ENCODE measurements at regions not wholly inside any gene's neighbourhood (a gene's known extent, or its start where the extent isn't known, plus 50 kb on each side); places are given as distances from the start of the nearest gene placed in this dataset.

- no peak for DNase-seq (ENCODE audit: low read depth in 1 of 2, low spot score in 2 of 2)
- CTCF ChIA-PET (ENCODE audit: partially characterized antibody) = no interaction called here
Observed at GRCh38 chrX:95629737-95630136, 1054.9 kb upstream of the DIAPH2 start.

More at GRCh38 chrX:95629737-95630136, 1054.9 kb upstream of the DIAPH2 start:
- WGBS, 2 experiments (ENCODE audit: extremely low coverage in 1 of 2, insufficient coverage in 1 of 2, insufficient read length in 1 of 2, insufficient replicate concordance in 2 of 2, low coverage in 1 of 2, low lambda C conversion rate in 2 of 2, missing lambda C conversion rate in 1 of 2) = 81% methylated on average over 2 of the region's 2 CpGs; no CpG with 5 or more reads in 1 of the 2 experiments
- no peak overlapping the region for H3K4me3 ChIP-seq (ENCODE audit: extremely low read depth in 1 of 4, insufficient read depth in 2 of 4, low read depth in 3 of 4, low read length in 4 of 4)
- H2BK5ac ChIP-seq (ENCODE audit: low read depth, low read length) = no peak overlapping the region
- no peaks in the 10 kb centered on the region for H3K36me3 ChIP-seq (ENCODE audit: control insufficient read depth in 2 of 4, insufficient read depth in 4 of 4, low read length in 3 of 4)
- no peak overlapping the region for H2BK120ac ChIP-seq (replicated peaks; ENCODE audit: low read depth, low read length)
- no peak for TF ChIP-seq SP2 (IDR thresholded peaks at IDR 0.05; ENCODE audit: low read length)
- TF ChIP-seq CTBP2 (IDR thresholded peaks at IDR 0.05; ENCODE audit: borderline replicate concordance, insufficient read depth, insufficient read length, low read length) = no peak
- TF ChIP-seq ATF2 (IDR thresholded peaks at IDR 0.05; ENCODE audit: low read length) = no peak
- TF ChIP-seq KDM1A (IDR thresholded peaks at IDR 0.05; ENCODE audit: borderline replicate concordance, low read length) = no peak
- no peak for TF ChIP-seq RAD21 (IDR thresholded peaks at IDR 0.05 in 1 of 2, conservative IDR thresholded peaks at IDR 0.05 in 1 of 2; ENCODE audit: low read depth in 2 of 2, low read length in 2 of 2)
- TF ChIP-seq NANOG (IDR thresholded peaks at IDR 0.05; ENCODE audit: insufficient read depth, low read depth, low read length, poor library complexity, severe bottlenecking) = no peak
- no peaks in the 10 kb centered on the region for H3K4me1 ChIP-seq (replicated peaks in 1 of 4; ENCODE audit: control insufficient read depth in 3 of 4, insufficient read depth in 4 of 4, low read length in 3 of 4)
- no peak overlapping the region for H2BK12ac ChIP-seq (ENCODE audit: low read depth, low read length)
- H3K79me2 ChIP-seq (ENCODE audit: control insufficient read depth in 1 of 2, insufficient read depth in 2 of 2, low read length in 2 of 2) = no peaks in the 10 kb centered on the region
- H4K91ac ChIP-seq (replicated peaks; ENCODE audit: insufficient read length, low read length) = no peak overlapping the region
- POLR2A ChIA-PET (ENCODE audit: partially characterized antibody) = no interaction called here
- H3K9ac ChIP-seq (replicated peaks in 1 of 4; ENCODE audit: extremely low read depth in 1 of 4, low read depth in 3 of 4, low read length in 3 of 4) = no peak overlapping the region
- H3K56ac ChIP-seq (replicated peaks; ENCODE audit: insufficient read length, low read depth, low read length) = no peak overlapping the region
- no peaks in the 10 kb centered on the region for H3K79me1 ChIP-seq (ENCODE audit: low read depth, low read length)
- no peaks in the 10 kb centered on the region for H4K20me1 ChIP-seq (replicated peaks in 1 of 2; ENCODE audit: control insufficient read depth in 1 of 2, insufficient read depth in 2 of 2, low read length in 2 of 2)
- peaks cover 8 to 12% of the 10 kb centered on the region in 2 experiments; a peak in 3 of 4 replicates for H3K9me3 ChIP-seq (ENCODE audit: insufficient read depth in 2 of 2, low read depth in 1 of 2, low read length in 1 of 2)
- H4K8ac ChIP-seq (ENCODE audit: extremely low read depth, insufficient read depth, low read length) = no peak overlapping the region
- H3K4ac ChIP-seq (replicated peaks; ENCODE audit: insufficient read length, low read depth, low read length) = no peak overlapping the region
- H2BK20ac ChIP-seq (ENCODE audit: low read length) = no peak overlapping the region
- H4K5ac ChIP-seq (ENCODE audit: insufficient read length, low read depth, low read length) = no peak overlapping the region
- H2AFZ ChIP-seq (ENCODE audit: low read length) = no peak overlapping the region
- FAIRE-seq = no peak
- H3K27ac ChIP-seq (ENCODE audit: low read depth, low read length) = no peak overlapping the region
- H3K23ac ChIP-seq (ENCODE audit: insufficient read length) = no peak overlapping the region
- H3K4me2 ChIP-seq (ENCODE audit: insufficient read depth in 1 of 2, low read depth in 2 of 2, low read length in 2 of 2) = no peak overlapping the region
- no peak overlapping the region for H3K18ac ChIP-seq (ENCODE audit: extremely low read depth, low read length)
- no peaks in the 10 kb centered on the region for H3K23me2 ChIP-seq (ENCODE audit: low read depth, low read length)
- no peaks in the 10 kb centered on the region for H3K27me3 ChIP-seq (replicated peaks in 1 of 4; ENCODE audit: control insufficient read depth in 3 of 4, extremely low read depth in 1 of 4, insufficient read depth in 3 of 4, low read length in 3 of 4)
- H3K14ac ChIP-seq (ENCODE audit: insufficient read length) = no peak overlapping the region
- no peak overlapping the region for H2AK5ac ChIP-seq (ENCODE audit: low read depth, low read length)
- H2BK15ac ChIP-seq (ENCODE audit: low read length) = no peak overlapping the region

All from H1 (cell line).